Trophoblast cell (in vitro differentiated cells and primary cell): ENCODE measurements at regions not wholly inside any gene's neighbourhood (a gene's known extent, or its start where the extent isn't known, plus 50 kb on each side); places are given as distances from the start of the nearest gene placed in this dataset.

ENCODE experiments used
- DNase-seq, 2 donors: peaks; one replicate each; pipeline ENCODE4 v3.0.0-alpha.2; 2016
- H2AFZ ChIP-seq: 2 replicates; pipeline ENCODE4 v1.6.1; 2013; ENCODE audit warnings: low read length, moderate library complexity, mild to moderate bottlenecking; ENCODE audit not compliant: insufficient read depth, poor library complexity
- H2AK5ac ChIP-seq: 2 replicates; pipeline ENCODE4 v1.6.1; 2013; ENCODE audit warnings: mild to moderate bottlenecking, low read length
- H2BK120ac ChIP-seq: 2 replicates; pipeline ENCODE4 v1.6.1; 2013; ENCODE audit warnings: low read length, mild to moderate bottlenecking, moderate library complexity; ENCODE audit not compliant: insufficient read depth, poor library complexity
- H2BK12ac ChIP-seq: 2 replicates; pipeline ENCODE4 v1.6.1; 2013; ENCODE audit warnings: mild to moderate bottlenecking, low read length, moderate library complexity
- H2BK5ac ChIP-seq: 2 replicates; pipeline ENCODE4 v1.6.1; 2013; ENCODE audit warnings: low read length, low read depth, moderate library complexity, mild to moderate bottlenecking; ENCODE audit not compliant: poor library complexity
- H3K14ac ChIP-seq: 2 replicates; pipeline ENCODE4 v1.6.1; 2013; ENCODE audit warnings: mild to moderate bottlenecking, low read length
- H3K18ac ChIP-seq: 2 replicates; pipeline ENCODE4 v1.6.1; 2013; ENCODE audit warnings: mild to moderate bottlenecking, low read length
- H3K23ac ChIP-seq: 2 replicates; pipeline ENCODE4 v1.6.1; 2013; ENCODE audit warnings: low read length
- H3K27ac ChIP-seq: 2 replicates; pipeline ENCODE4 v1.5.1; 2013; ENCODE audit warnings: low read depth, mild to moderate bottlenecking, inconsistent platforms, low read length, moderate library complexity
- H3K27me3 ChIP-seq: 2 replicates; pipeline ENCODE4 v1.6.1; 2013; ENCODE audit warnings: inconsistent platforms, mild to moderate bottlenecking, low read length, moderate library complexity; ENCODE audit not compliant: insufficient read depth
- H3K36me3 ChIP-seq, 2 experiments: 1 replicate in 1 of 2; 2 replicates in 1 of 2; pipeline ENCODE4 v1.6.1; 2013; ENCODE audit warnings: low read length in 2 of 2, mild to moderate bottlenecking in 2 of 2, moderate library complexity in 1 of 2; ENCODE audit not compliant: insufficient read depth in 2 of 2, control insufficient read depth in 1 of 2
- H3K4ac ChIP-seq: 2 replicates; pipeline ENCODE4 v1.6.1; 2013; ENCODE audit warnings: low read depth, mild to moderate bottlenecking, low read length, moderate library complexity
- H3K4me1 ChIP-seq, 2 experiments: 1 replicate in 1 of 2; 2 replicates in 1 of 2; pipeline ENCODE4 v1.6.1; 2013; ENCODE audit warnings: low read length in 2 of 2, mild to moderate bottlenecking in 2 of 2, moderate library complexity in 1 of 2; ENCODE audit not compliant: insufficient read depth in 2 of 2, control insufficient read depth in 1 of 2
- H3K4me2 ChIP-seq: 2 replicates; pipeline ENCODE4 v1.6.1; 2013; ENCODE audit warnings: inconsistent platforms, mild to moderate bottlenecking, low read length, moderate library complexity
- H3K4me3 ChIP-seq: 2 replicates; pipeline ENCODE4 v1.5.1; 2013; ENCODE audit warnings: mild to moderate bottlenecking, low read depth, low read length, inconsistent platforms
- H3K79me1 ChIP-seq: one replicate; pipeline ENCODE4 v1.6.1; 2013; ENCODE audit warnings: low read length
- H3K79me2 ChIP-seq: 2 replicates; pipeline ENCODE4 v1.6.1; 2013; ENCODE audit warnings: low read length, mild to moderate bottlenecking; ENCODE audit not compliant: control insufficient read depth, insufficient read depth, poor library complexity
- H3K9ac ChIP-seq: 2 replicates; pipeline ENCODE4 v1.6.1; 2013; ENCODE audit warnings: mild to moderate bottlenecking, low read length
- H3K9me3 ChIP-seq: 2 replicates; pipeline ENCODE4 v1.6.1; 2013; ENCODE audit warnings: low read depth, mild to moderate bottlenecking, control low read depth, inconsistent platforms, low read length; ENCODE audit not compliant: insufficient read depth
- H4K12ac ChIP-seq: 2 replicates; pipeline ENCODE4 v1.6.1; 2013; ENCODE audit warnings: low read depth, mild to moderate bottlenecking, low read length, moderate library complexity
- H4K8ac ChIP-seq: 2 replicates; pipeline ENCODE4 v1.6.1; 2013; ENCODE audit warnings: low read depth, mild to moderate bottlenecking, low read length, moderate library complexity
- H4K91ac ChIP-seq: one replicate; pipeline ENCODE4 v1.6.1; 2013; ENCODE audit warnings: low read depth, mild to moderate bottlenecking, low read length, moderate library complexity
- WGBS: extraction: QIAGEN DNeasy Blood & Tissue Kit; methylation state at CpG from one replicate; pipeline ENCODE4 v1.1.7; 2013; ENCODE audit warnings: missing lambda C conversion rate; ENCODE audit not compliant: insufficient read length, insufficient coverage; ENCODE audit errors: extremely low coverage; 5-methylcytosine and 5-hydroxymethylcytosine counted together

GRCh38 chr5:90111364-90112032 lies 298.1 kb downstream of the CETN3 start:
- H2AK5ac ChIP-seq, result no peak overlapping the region
- H3K79me1 ChIP-seq, result no peaks in the 10 kb centered on the region
- no peak overlapping the region for H2BK120ac ChIP-seq
- H3K4me1 ChIP-seq, result no peaks in the 10 kb centered on the region
- no peak overlapping the region for H3K18ac ChIP-seq
- H2AFZ ChIP-seq, result no peak overlapping the region
- no peak overlapping the region for H4K12ac ChIP-seq
- no CpG with 5 or more reads among the region's 10 CpGs for WGBS
- no peak overlapping the region for H3K9ac ChIP-seq
- H3K36me3 ChIP-seq, result no peaks in the 10 kb centered on the region
- no peak overlapping the region for H3K23ac ChIP-seq
- no peak overlapping the region for H3K27ac ChIP-seq
- H4K8ac ChIP-seq, result no peak overlapping the region
- H2BK12ac ChIP-seq, result no peak overlapping the region
- no peaks in the 10 kb centered on the region for H3K79me2 ChIP-seq
- no peak overlapping the region for H2BK5ac ChIP-seq
- H3K4me3 ChIP-seq, result no peak overlapping the region
- DNase-seq, result no peak
- H3K27me3 ChIP-seq, result no peaks in the 10 kb centered on the region
- no peak overlapping the region for H3K4me2 ChIP-seq
- H3K14ac ChIP-seq, result no peak overlapping the region
- no peak overlapping the region for H4K91ac ChIP-seq
- no peak overlapping the region for H3K4ac ChIP-seq
- H3K9me3 ChIP-seq, result no peaks in the 10 kb centered on the region

GRCh38 chr5:90109285-90109684 lies 300.3 kb downstream of the CETN3 start:
- no peak for DNase-seq
- no peak overlapping the region for H3K9ac ChIP-seq
- no peak overlapping the region for H4K8ac ChIP-seq
- H3K18ac ChIP-seq, result no peak overlapping the region
- no peak overlapping the region for H3K4me2 ChIP-seq
- H3K23ac ChIP-seq, result no peak overlapping the region
- H4K12ac ChIP-seq, result no peak overlapping the region
- no peak overlapping the region for H3K27ac ChIP-seq
- H3K27me3 ChIP-seq, result no peaks in the 10 kb centered on the region
- no peaks in the 10 kb centered on the region for H3K36me3 ChIP-seq
- no peak overlapping the region for H2AK5ac ChIP-seq
- H3K4me3 ChIP-seq, result no peak overlapping the region
- no peaks in the 10 kb centered on the region for H3K9me3 ChIP-seq
- H3K14ac ChIP-seq, result no peak overlapping the region
- H3K79me2 ChIP-seq, result no peaks in the 10 kb centered on the region
- no peaks in the 10 kb centered on the region for H3K79me1 ChIP-seq
- WGBS, result no CpG with 5 or more reads among the region's 2 CpGs
- no peak overlapping the region for H4K91ac ChIP-seq
- H2AFZ ChIP-seq, result no peak overlapping the region
- no peak overlapping the region for H3K4ac ChIP-seq
- no peak overlapping the region for H2BK5ac ChIP-seq
- no peak overlapping the region for H2BK120ac ChIP-seq
- no peak overlapping the region for H2BK12ac ChIP-seq
- no peaks in the 10 kb centered on the region for H3K4me1 ChIP-seq

GRCh38 chr5:90099099-90099498 lies 310.5 kb downstream of the CETN3 start:
- Histone ChIP-seq H2AFZ (no peak overlapping the region), H3K4ac (no peak overlapping the region), H3K4me3 (no peak overlapping the region), H4K12ac (no peak overlapping the region), H3K14ac (no peak overlapping the region), H3K9me3 (no peaks in the 10 kb centered on the region), H3K4me2 (no peak overlapping the region), H3K27ac (no peak overlapping the region), H2BK5ac (no peak overlapping the region), H4K91ac (no peak overlapping the region), H3K4me1 (peaks cover 0 to 6% of the 10 kb centered on the region in 2 experiments), H2AK5ac (no peak overlapping the region), H3K23ac (no peak overlapping the region), H3K79me1 (peaks cover 4% of the 10 kb centered on the region), H3K9ac (no peak overlapping the region), H3K18ac (no peak overlapping the region), H3K36me3 (no peaks in the 10 kb centered on the region), H3K79me2 (no peaks in the 10 kb centered on the region), H4K8ac (no peak overlapping the region), H2BK12ac (no peak overlapping the region), H3K27me3 (no peaks in the 10 kb centered on the region), H2BK120ac (no peak overlapping the region)
- DNase-seq, result no peak

GRCh38 chr5:90097082-90097477 lies 312.5 kb downstream of the CETN3 start:
- Histone ChIP-seq H3K4me3 (no peak overlapping the region), H3K27ac (peak overlapping the region; percentile 59), H3K27me3 (no peaks in the 10 kb centered on the region), H3K9me3 (no peaks in the 10 kb centered on the region), H3K4me1 (peaks cover 0 to 6% of the 10 kb centered on the region in 2 experiments), H3K18ac (no peak overlapping the region), H2BK12ac (no peak overlapping the region), H4K91ac (peak overlapping the region; percentile 60), H3K36me3 (no peaks in the 10 kb centered on the region), H3K9ac (no peak overlapping the region), H2BK120ac (no peak overlapping the region), H3K23ac (no peak overlapping the region), H3K79me2 (no peaks in the 10 kb centered on the region), H2BK5ac (no peak overlapping the region), H4K8ac (peak overlapping the region; percentile 30), H4K12ac (no peak overlapping the region), H2AK5ac (no peak overlapping the region), H3K79me1 (peaks cover 4% of the 10 kb centered on the region), H3K4ac (no peak overlapping the region), H3K14ac (no peak overlapping the region), H3K4me2 (no peak overlapping the region), H2AFZ (no peak overlapping the region)
- peak; percentile 13 to 27 for DNase-seq
- WGBS, result no CpG with 5 or more reads among the region's 4 CpGs
